ENCODE measurements at regions not wholly inside any gene's neighbourhood (a gene's known extent, or its start where the extent isn't known, plus 50 kb on each side); places are given as distances from the start of the nearest gene placed in this dataset.

GRCh38 chr16:62967163-62967562 is 930.9 kb upstream of the CDH8 start:
- no peak for TF ChIP-seq CTCF (IDR thresholded peaks at IDR 0.05)

- no peak for TF ChIP-seq CTCF (IDR thresholded peaks at IDR 0.05)
Measured at GRCh38 chr16:62966626-62967025, 930.4 kb upstream of the CDH8 start.

GRCh38 chr16:62965831-62966230 is 929.6 kb upstream of the CDH8 start:
- no peak for TF ChIP-seq CTCF (IDR thresholded peaks at IDR 0.05)

- no peak for TF ChIP-seq CTCF (IDR thresholded peaks at IDR 0.05)
Measured at GRCh38 chr16:62963846-62964245, 927.6 kb upstream of the CDH8 start.

- no peak for TF ChIP-seq CTCF (IDR thresholded peaks at IDR 0.05)
Measured at GRCh38 chr16:62955033-62955349, 918.8 kb upstream of the CDH8 start.

GRCh38 chr16:62954144-62955032 is 918.1 kb upstream of the CDH8 start:
- no peak for TF ChIP-seq CTCF (IDR thresholded peaks at IDR 0.05)

- TF ChIP-seq CTCF (IDR thresholded peaks at IDR 0.05) = no peak
Measured at GRCh38 chr16:62950351-62950750, 914.1 kb upstream of the CDH8 start.

GRCh38 chr16:62940569-62940968 is 904.3 kb upstream of the CDH8 start:
- no peak for TF ChIP-seq CTCF (IDR thresholded peaks at IDR 0.05)
